ENCODE measurements at regions not wholly inside any gene's neighbourhood (a gene's known extent, or its start where the extent isn't known, plus 50 kb on each side); places are given as distances from the start of the nearest gene placed in this dataset.
"Not testable (repeated sequence)": the region's sequence is repeated elsewhere in the genome, so short reads cannot be mapped to it uniquely, and the experiment has no call there.

DNA sequence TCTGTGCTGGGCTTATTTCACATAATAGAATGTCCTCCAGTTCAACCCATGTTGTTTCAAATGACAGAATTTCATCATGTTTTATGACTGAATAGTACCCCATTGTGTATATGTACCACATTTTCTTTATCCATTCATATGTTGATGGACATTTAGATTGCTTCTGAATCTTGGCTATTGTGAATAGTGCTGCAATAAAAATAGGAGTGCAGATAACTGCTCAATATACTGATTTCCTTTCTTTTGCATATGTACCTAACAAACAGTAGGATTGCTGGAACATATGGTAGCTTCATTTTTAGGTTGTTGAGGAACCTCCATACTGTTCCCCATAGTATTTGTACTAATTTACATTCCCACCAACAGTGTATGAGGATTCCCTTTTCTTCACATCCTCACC is 491.1 kb downstream of the BRINP3 start:
- DNase-seq (ENCODE audit: low spot score) = no peak

DNA sequence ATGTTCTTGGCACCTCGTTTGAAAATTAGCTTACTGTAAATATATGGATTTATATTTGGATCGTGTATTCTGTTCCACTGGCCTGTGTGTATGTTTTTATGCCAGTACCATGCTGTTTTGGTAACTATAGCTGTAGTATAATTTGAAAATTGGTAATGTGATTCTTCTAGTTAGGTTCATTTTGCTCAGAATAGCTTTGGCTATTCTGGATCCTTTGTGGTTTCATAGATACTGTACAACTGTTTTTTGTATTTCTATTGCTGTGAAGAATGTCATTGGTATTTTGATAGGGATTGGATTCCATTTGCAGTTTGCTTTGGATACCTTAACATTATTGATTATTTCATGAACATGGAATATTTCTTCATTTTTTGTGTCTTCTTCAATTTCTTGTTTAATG is 490.2 kb downstream of the BRINP3 start:
- DNase-seq (ENCODE audit: low spot score) = no peak

DNA sequence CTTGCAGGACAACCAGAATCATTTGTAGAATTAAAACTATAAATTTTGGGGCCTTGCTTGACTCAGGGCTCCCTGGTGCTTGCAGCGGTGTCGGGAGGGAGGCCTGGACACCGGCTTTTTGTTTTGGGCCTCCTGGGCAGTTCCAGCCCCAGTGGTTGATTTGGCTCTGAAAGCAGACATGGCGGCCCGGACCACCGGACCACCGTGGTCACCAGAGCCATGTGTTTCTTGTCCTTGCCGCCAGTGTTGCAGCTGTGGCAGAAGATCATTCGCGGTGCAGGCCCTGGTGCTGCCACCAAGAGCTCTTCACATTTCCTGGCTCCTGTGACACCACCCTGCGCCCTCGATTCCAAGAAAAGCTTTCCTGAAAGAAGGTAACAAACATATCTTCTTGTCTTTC is 484.8 kb downstream of the BRINP3 start:
- DNase-seq (ENCODE audit: low spot score) = no peak

DNA sequence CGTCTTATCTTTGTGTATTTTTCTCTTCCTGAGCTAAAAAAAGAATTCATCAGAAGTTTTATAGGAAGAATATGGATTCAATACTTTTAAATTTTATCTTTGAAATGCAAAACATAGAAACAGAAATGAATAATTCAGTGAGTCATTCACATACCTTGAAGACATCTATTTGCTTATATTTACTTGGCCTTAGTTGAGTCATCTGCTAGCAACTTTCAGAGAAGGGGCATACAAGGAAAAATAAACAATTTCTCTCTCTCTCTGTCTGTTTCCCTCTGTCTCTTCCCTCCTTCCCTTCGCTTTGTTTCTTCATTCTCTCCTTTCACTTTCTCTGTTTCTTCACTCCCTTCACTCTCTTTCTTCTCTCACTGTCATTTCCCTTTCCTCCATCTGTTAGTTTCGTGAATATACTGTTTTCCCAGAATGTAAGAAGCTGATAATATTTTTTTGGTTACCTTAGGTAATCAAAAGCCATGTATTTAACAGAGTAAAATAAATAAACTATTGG is 477.2 kb downstream of the BRINP3 start:
- DNase-seq (ENCODE audit: low spot score) = no peak

DNA sequence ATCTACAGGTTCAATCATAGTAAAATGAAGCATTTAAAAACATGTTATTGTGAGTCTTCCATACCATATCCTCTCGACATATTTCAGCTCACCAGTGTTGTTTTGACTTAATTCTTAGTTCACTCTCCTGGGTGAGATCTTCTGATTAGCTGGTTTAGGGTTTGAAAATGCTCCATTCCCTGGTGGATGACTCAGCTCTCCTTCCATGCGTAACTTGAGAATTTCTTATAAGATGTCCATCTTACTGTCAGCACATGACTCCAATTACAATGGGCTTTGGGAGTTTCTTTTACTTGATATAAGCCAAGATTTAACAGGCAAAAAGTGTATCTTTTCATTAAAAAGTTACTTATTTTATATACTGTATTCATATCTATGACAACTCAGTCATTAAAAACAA is 476.5 kb downstream of the BRINP3 start:
- no peak for DNase-seq (ENCODE audit: low spot score)

DNA sequence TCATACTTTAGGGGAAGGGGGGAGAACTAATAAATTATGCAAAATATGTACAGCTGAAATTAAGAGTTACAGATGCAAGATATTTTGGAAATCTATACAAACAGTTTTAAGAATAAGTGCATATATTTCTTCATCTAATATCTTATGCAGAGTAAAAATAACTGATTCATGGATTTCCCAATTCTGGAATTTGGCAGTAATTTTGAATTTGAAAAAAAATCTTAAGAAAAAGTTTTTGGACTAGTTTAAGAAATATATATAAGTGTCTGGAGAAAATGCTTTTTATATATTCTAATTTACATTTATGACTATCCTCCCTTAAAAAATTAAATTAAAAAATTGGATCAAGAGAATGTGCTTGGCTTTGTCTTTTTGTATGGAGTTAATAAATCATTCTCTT is 474.3 kb downstream of the BRINP3 start:
- no peak for DNase-seq (ENCODE audit: low spot score)

DNA sequence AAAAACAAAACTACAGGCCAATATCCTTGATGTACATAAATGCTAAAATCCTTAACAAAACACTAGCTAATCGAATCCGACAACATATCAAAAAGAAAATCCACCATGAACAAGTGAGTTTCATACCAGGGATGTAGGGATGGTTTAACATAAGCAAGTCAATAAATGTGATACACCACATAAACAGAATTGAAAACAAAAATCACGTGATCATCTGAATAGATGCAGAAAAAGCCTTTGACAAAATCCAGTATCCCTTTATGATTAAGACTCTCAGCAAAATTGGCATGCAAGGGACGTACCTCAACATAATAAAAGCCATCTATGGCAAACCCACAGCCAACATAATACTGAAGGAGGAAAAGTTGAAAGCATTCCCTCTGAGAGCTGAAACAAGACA is 466.1 kb downstream of the BRINP3 start:
- DNase-seq (ENCODE audit: low spot score) = no peak

DNA sequence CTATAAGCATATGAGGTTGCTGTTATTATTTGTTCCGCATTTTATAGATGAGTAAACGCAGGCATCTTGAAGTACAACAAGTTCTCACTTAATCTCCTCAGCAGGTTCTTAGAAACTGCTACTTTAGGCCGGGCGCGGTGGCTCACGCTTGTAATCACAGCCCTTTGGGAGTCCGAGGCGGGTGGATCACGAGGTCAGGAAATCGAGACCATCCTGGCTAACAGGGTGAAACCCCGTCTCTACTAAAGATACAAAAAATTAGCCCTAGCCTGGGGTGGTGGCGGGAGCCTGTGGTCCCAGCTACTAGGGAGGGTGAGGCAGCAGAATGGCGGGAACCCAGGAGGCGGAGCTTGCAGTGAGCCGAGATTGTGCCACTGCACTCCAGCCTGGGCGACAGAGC is 458.5 kb downstream of the BRINP3 start:
- not testable (repeated sequence) for DNase-seq (ENCODE audit: low spot score)

DNA sequence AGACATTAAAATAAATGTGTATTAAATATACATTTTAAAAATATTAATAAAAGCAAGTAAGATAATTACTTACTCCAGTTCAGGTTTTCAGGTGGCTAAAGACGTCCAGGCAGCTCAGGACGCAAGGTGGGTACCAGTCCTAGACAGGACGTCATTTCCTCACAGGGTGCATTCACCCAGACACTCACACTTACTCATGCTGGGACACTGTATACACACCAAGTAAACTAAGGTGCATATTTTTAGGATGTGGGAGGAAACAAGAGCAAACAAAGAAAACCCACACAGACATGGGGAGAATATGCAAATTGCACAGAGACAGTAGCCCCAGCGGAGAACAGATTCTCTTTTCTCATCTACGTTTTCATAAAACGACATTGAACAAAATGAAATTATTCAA is 457.9 kb downstream of the BRINP3 start:
- no peak for DNase-seq (ENCODE audit: low spot score)

DNA sequence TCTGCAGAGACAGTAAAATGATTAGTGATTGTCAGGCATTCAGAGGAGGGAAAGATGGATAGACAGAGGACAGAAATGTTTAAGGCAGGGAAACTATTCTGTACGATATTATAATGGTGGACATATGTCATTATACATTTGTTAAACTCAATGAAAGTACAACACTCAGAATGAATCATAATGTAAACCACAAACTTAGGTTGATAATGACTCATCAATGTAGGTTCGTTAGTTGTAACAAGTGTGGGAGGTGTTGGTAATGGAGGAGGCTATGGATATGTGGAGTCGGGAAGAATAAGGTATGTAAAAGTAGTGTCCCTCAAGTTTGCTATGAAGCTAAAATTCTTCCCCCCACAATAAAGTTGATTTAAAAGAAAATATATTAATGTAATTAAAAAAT is 455.0 kb downstream of the BRINP3 start:
- DNase-seq (ENCODE audit: low spot score) = no peak

DNA sequence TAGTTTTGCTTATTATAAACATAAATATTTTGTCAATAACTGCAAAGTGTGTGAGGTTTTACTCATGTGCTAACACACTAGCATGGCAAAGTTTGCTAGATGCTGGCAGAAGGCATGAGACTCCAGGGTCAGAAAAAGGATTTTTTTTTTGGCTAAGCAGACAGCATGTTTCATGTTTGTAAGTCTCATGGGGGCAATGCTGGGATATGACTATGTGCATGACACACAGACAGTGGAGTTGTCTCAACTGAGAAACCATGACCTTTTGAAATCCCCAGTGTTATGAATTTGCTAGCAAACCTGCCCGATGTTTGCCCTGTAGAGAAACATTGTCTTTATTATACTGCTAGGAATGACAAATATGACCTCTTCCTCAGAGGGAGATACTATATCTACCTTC is 448.2 kb downstream of the BRINP3 start:
- no peak for DNase-seq (ENCODE audit: low spot score)

DNA sequence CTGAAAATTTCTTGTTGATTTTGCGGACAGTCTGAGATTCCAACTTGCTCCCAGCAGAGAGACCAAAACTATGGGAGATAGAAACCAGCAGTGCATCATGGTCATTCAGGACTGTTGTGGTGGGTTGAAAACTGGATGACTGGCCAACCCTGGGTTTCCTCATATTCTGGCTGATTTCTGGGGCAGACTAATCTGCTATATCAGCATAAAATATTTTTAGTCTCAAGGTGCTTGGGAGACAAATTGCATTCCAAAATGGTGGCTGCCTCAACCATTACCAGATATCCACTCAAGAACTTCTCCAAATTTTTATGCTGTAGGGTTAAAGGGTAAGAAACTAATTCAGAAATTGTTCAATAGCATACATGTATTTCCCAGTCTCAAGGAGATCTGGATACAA is 434.0 kb downstream of the BRINP3 start:
- DNase-seq (ENCODE audit: low spot score) = no peak

DNA sequence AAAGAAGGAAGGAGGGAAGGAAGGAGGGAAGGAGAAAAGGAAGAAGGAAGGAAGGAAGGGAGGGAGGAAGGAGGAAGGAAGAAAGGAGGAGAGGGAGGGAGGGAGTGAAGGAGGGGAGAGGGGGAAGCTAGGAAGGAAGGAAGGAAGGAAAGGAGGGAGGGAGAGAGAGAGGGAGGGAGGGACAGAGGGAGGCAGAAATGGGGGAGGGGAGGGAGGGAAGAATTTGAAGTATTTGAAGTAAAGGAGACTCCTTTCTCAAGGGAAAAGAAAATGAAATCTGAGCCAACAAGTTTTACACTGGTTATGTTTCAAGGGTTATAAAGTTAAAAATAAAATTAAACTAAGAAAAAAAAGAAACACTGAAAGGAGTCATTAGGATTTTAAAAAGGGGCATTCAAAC is 431.4 kb downstream of the BRINP3 start:
- DNase-seq (ENCODE audit: low spot score) = no peak
